Neutrophil (primary cell): ENCODE measurements at regions not wholly inside any gene's neighbourhood (a gene's known extent, or its start where the extent isn't known, plus 50 kb on each side); places are given as distances from the start of the nearest gene placed in this dataset.
"Not testable (repeated sequence)": the region's sequence is repeated elsewhere in the genome, so short reads cannot be mapped to it uniquely, and the experiment has no call there.

Source experiments
- H3K27ac ChIP-seq: fragments of 200-600 bp; sonication (generic); 2 replicates; pipeline ENCODE4 v1.5.1; 2016; ENCODE audit warnings: mild to moderate bottlenecking, moderate library complexity
- H3K27me3 ChIP-seq: fragments of 200-600 bp; sonication (generic); 2 replicates; pipeline ENCODE4 v1.6.0; 2016; ENCODE audit warnings: mild to moderate bottlenecking
- H3K36me3 ChIP-seq: fragments of 200-600 bp; sonication (generic); 2 replicates; pipeline ENCODE4 v1.5.1; 2017
- H3K4me1 ChIP-seq, 2 experiments: fragments of 200-600 bp in 1 of 2; sonication (generic) in 1 of 2; 1 replicate in 1 of 2; 2 replicates in 1 of 2; pipeline versions ENCODE4 v1.5.1 to v1.6.1; 2013 to 2016; ENCODE audit warnings: low read depth in 1 of 2, low read length in 1 of 2, mild to moderate bottlenecking in 1 of 2, moderate library complexity in 1 of 2; ENCODE audit not compliant: control insufficient read depth in 1 of 2, insufficient read depth in 1 of 2
- H3K4me3 ChIP-seq, 2 experiments: fragments of 200-600 bp in 1 of 2; sonication (generic) in 1 of 2; 1 replicate in 1 of 2; 2 replicates in 1 of 2; pipeline ENCODE4 v1.5.1; 2013 to 2016; ENCODE audit warnings: low read depth in 1 of 2, low read length in 1 of 2, mild to moderate bottlenecking in 1 of 2, moderate library complexity in 1 of 2
- H3K9me3 ChIP-seq: fragments of 200-600 bp; sonication (generic); 2 replicates; pipeline ENCODE4 v1.5.1; 2016
- TF ChIP-seq, protein P1 (sequence below): fragments of 200-600 bp; sonication (generic); IDR thresholded peaks from 2 replicates; pipeline ENCODE4 v1.5.1; 2016; ENCODE audit warnings: antibody characterized with exemption

DNA sequence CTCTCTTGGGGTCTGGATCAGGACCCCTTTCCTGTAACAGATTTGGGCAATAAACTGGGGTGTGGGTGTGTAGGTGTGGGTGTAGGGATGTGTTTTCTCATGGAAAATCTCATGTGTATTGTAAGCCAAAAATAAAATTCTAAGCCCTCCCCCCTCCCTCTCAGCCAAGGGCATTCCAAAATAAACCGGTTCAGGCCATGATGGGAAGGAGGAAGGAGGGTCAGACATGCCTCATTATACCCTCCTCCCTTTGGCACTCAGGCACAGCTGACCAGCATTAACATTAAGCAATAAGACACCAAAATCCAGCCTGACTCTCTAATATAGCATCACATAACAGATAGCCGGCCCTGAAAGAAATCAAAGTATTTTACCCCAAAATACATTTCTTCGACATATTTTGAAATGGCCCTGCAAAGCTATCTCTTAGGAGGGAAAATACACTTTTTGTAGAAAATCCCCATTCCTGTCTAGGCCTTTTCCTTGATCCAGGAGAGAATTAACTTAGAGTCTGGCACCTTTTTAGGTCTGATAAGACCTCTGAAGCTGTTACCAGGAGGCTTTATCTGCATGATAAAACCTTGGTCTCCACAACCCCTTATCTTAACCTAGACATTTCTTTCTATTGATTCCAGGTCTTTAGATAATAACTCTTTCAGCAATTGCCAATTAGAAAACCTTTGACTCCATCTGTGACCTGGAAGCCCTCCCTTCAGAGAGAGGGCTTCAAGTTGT lies 128.7 kb upstream of the COL5A2 start:
- TF ChIP-seq, protein P1, sequence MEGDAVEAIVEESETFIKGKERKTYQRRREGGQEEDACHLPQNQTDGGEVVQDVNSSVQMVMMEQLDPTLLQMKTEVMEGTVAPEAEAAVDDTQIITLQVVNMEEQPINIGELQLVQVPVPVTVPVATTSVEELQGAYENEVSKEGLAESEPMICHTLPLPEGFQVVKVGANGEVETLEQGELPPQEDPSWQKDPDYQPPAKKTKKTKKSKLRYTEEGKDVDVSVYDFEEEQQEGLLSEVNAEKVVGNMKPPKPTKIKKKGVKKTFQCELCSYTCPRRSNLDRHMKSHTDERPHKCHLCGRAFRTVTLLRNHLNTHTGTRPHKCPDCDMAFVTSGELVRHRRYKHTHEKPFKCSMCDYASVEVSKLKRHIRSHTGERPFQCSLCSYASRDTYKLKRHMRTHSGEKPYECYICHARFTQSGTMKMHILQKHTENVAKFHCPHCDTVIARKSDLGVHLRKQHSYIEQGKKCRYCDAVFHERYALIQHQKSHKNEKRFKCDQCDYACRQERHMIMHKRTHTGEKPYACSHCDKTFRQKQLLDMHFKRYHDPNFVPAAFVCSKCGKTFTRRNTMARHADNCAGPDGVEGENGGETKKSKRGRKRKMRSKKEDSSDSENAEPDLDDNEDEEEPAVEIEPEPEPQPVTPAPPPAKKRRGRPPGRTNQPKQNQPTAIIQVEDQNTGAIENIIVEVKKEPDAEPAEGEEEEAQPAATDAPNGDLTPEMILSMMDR: no peak
- Histone ChIP-seq H3K4me3 (no peak overlapping the region), H3K36me3 (no peaks in the 10 kb centered on the region), H3K27ac (no peak overlapping the region), H3K4me1 (no peaks in the 10 kb centered on the region), H3K9me3 (no peaks in the 10 kb centered on the region), H3K27me3 (no peaks in the 10 kb centered on the region)

DNA sequence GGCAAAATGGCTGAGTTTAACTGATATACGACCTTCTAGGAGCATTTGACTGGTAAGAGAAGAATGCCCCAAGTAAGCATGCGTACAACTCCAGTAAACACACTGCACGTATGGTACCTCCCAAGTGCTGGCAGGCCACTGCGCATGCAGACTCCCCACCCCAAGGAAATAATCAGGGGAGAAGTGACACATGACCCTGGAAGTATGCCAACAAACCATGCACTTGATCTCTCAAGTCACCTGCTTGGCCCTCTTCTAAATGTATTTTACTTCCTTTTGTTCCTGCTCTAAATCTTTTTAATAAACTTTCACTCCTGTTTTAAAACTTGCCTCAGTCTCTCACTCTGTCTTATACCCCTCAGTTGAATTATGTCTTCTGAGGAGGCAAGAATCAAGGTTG lies 129.8 kb upstream of the COL5A2 start:
- Histone ChIP-seq H3K4me1 (no peaks in the 10 kb centered on the region), H3K9me3 (no peaks in the 10 kb centered on the region), H3K4me3 (no peak overlapping the region), H3K36me3 (no peaks in the 10 kb centered on the region), H3K27ac (no peak overlapping the region), H3K27me3 (no peaks in the 10 kb centered on the region)
- TF ChIP-seq, protein P1: no peak

DNA sequence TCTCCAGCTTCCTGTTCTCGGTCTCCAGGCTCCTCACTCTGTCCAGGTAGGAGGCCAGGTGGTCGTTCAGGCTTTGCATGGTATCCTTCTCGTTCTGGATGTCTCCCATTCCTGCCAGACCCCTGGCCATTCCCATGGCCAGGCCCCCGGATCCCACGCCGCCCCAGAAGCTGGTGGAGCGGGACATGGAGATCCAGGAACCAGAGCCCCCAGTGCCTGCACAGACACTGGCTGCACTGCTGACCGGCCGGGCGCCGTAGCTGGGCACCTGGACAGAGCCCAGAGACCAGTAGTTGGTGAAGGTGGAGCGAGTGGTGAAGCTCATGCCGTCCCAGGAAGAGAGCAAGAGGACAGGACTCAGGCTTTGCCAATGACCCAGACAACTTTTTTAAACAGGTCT lies 129.1 kb upstream of the WDR75 start:
- Histone ChIP-seq H3K4me1 (no peaks in the 10 kb centered on the region), H3K27me3 (no peaks in the 10 kb centered on the region), H3K4me3 (no peak overlapping the region), H3K36me3 (no peaks in the 10 kb centered on the region), H3K27ac (no peak overlapping the region), H3K9me3 (no peaks in the 10 kb centered on the region)
- TF ChIP-seq, protein P1: no peak

DNA sequence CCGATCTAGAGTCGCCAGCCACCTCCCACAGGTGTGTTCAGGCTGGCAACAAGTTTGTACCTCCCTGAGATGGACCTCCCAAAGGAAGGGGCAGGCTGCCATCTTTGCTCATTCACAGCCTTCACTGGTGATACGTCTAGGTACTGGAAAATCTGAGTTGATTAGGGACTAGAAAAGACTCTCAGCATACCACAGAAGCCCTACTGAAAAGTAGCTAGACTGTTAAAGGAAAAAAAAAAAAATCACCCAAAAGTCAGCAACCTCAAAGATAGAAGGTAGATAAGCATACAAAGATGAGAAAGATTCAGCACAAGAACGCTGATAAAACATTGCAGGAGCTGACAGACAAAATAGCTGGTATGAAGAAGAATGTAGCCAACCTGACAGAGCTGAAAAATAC lies 128.6 kb upstream of the WDR75 start:
- Histone ChIP-seq H3K4me3 (no peak overlapping the region), H3K27ac (no peak overlapping the region), H3K36me3 (no peaks in the 10 kb centered on the region), H3K9me3 (no peaks in the 10 kb centered on the region), H3K4me1 (no peaks in the 10 kb centered on the region), H3K27me3 (no peaks in the 10 kb centered on the region)
- TF ChIP-seq, protein P1: no peak

DNA sequence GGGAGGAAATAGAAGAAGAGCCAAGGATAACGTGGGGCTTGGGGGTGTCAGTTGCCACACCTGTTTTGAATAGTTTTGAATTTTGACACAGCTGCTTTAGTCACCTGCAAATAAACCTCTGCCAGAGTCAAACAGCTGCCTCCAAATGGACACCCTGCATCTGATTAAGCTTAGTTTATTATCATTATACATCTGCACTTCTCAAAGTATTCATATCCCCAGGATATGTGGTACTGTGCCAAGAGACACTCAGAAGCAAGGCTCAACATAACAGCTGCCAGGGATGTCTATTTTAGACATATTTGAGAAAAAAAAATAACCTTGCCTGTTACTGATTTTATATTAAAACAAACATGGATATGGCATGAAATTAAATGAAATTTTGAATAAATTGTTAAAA lies 122.5 kb upstream of the WDR75 start:
- Histone ChIP-seq H3K27me3 (no peaks in the 10 kb centered on the region), H3K4me3 (no peak overlapping the region), H3K4me1 (no peaks in the 10 kb centered on the region), H3K27ac (no peak overlapping the region), H3K36me3 (no peaks in the 10 kb centered on the region), H3K9me3 (no peaks in the 10 kb centered on the region)
- TF ChIP-seq, protein P1: no peak

DNA sequence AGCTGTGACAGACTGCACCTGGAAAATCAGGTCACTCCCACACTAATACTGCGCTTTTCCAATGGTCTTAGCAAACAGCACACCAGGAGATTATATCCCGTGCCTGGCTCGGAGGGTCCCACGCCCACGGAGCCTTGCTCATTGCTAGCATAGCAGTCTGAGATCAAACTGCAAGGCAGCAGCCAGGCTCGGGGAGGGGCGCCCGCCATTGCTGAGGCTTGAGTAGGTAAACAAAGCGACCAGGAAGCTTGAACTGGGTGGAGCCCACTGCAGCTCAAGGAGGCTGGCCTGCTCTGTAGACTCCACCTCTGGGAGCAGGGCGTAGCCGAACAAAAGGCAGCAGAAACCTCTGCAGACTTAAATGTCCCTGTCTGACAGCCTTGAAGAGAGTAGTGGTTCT lies 121.8 kb upstream of the WDR75 start:
- not testable (repeated sequence) for H3K4me3 ChIP-seq, H3K9me3 ChIP-seq, H3K27ac ChIP-seq, H3K27me3 ChIP-seq, H3K36me3 ChIP-seq, H3K4me1 ChIP-seq
